ENCODE measurements at regions not wholly inside any gene's neighbourhood (a gene's known extent, or its start where the extent isn't known, plus 50 kb on each side); places are given as distances from the start of the nearest gene placed in this dataset.

DNA sequence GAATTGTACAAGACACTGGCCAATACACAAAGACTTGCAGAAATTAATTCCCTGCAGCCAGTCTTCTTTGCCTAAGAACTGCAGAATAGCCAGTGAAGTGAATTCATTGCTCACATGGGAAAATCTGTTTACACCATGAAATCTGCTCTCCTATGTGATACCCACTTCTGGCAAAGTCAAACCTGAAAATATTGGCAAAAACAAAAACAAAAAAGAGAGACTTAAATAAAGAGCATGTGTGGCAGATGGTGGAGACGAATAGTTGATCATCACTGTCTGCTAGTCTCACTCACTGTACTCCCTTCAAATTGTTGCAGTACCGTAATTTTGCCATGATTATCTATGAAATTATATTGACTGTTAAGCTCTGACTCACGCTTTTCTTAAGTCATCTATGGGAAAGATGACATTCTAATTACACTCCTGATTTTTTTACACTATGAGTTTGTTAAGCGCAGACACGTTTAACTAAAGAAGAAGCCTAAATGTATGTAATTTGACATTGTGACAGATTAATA is 406.8 kb downstream of the PCDH7 start:
- DNase-seq = no peak
- H3K79me2 ChIP-seq (ENCODE audit: low read length) = no peaks in the 10 kb centered on the region
- intact Hi-C loops (cut with micrococcal nuclease) = no loop called here
- ChIA-PET CTCF (no interaction called here), POLR2A (ENCODE audit: unreplicated experiment) (no interaction called here)
- H3K4me1 ChIP-seq (ENCODE audit: insufficient read depth, low read length) = no peaks in the 10 kb centered on the region
- H3F3A ChIP-seq (ENCODE audit: low read length, unreplicated experiment) = no peaks in the 10 kb centered on the region
- TF ChIP-seq EZH2 (IDR thresholded peaks at IDR 0.05; ENCODE audit: low read length, unreplicated experiment) (no peak), EZH2phosphoT487 (IDR thresholded peaks at IDR 0.05; ENCODE audit: borderline replicate concordance, low read length) (no peak)
- TF ChIP-seq, protein P1, sequence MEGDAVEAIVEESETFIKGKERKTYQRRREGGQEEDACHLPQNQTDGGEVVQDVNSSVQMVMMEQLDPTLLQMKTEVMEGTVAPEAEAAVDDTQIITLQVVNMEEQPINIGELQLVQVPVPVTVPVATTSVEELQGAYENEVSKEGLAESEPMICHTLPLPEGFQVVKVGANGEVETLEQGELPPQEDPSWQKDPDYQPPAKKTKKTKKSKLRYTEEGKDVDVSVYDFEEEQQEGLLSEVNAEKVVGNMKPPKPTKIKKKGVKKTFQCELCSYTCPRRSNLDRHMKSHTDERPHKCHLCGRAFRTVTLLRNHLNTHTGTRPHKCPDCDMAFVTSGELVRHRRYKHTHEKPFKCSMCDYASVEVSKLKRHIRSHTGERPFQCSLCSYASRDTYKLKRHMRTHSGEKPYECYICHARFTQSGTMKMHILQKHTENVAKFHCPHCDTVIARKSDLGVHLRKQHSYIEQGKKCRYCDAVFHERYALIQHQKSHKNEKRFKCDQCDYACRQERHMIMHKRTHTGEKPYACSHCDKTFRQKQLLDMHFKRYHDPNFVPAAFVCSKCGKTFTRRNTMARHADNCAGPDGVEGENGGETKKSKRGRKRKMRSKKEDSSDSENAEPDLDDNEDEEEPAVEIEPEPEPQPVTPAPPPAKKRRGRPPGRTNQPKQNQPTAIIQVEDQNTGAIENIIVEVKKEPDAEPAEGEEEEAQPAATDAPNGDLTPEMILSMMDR (conservative IDR thresholded peaks at IDR 0.05; ENCODE audit: low read depth, low read length) = no peak
- H3K4me2 ChIP-seq (ENCODE audit: low read length) = no peak overlapping the region
- no peak overlapping the region for H3K27ac ChIP-seq (ENCODE audit: low read length)
- no peak for ATAC-seq
- no peak overlapping the region for H2AFZ ChIP-seq (ENCODE audit: low read length)
- no peaks in the 10 kb centered on the region for H3K27me3 ChIP-seq (ENCODE audit: low read length)
- H4K20me1 ChIP-seq (ENCODE audit: low read length) = no peaks in the 10 kb centered on the region
- no TSS peak for BruUV-seq (replicated peaks)
- no peaks in the 10 kb centered on the region for H3K9me2 ChIP-seq (replicated peaks; ENCODE audit: low read length)
- no peaks in the 10 kb centered on the region for H3K9me3 ChIP-seq (ENCODE audit: low read length)
- no peak overlapping the region for H3K4me3 ChIP-seq (ENCODE audit: low read length)
- no peaks in the 10 kb centered on the region for H3K36me3 ChIP-seq (ENCODE audit: low read depth, low read length)
- no peak overlapping the region for H3K9ac ChIP-seq (ENCODE audit: low read length)

DNA sequence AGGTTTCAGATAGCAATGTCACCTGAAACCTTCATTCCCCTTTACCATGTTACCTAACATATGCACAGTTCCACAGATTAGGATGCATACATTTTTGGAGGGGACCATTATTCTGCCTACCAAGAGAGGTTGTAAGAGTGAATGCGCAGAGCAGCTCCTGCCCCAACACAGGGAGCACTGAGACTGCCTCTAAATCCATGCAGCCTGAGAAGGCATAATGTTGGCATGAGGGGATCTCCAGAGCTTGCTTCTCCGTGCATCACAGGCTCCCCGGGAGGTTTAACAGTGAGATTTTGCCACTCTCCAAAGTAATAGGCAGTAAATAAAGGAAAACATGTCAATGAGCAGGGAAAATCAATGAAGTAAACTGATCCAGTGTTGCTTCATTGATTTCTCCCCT is 410.8 kb downstream of the PCDH7 start:
- ATAC-seq = no peak
- no peak overlapping the region for H3K4me2 ChIP-seq (ENCODE audit: low read length)

DNA sequence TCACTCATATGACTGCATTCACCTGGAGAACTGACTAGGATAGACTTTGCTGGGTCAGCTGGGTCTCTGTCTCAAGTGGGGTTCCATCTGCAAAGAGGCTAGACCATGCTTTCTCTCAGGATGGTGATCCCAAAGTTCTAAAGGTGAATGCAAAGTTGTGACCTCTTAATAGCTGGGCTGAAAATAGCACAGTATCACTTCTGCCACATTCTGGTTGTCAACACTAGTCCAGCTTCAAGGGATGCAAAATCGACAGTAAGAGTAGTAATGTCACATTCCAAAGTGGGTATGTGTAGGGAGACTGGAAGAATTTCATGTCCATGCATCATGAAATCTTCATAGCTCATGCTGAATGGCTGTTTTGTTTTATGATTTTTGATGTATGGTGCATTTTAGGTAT is 414.6 kb downstream of the PCDH7 start:
- Histone ChIP-seq H2AFZ (ENCODE audit: low read length) (no peak overlapping the region), H3K36me3 (ENCODE audit: low read depth, low read length) (no peaks in the 10 kb centered on the region), H4K20me1 (ENCODE audit: low read length) (no peaks in the 10 kb centered on the region), H3K9ac (ENCODE audit: low read length) (no peak overlapping the region), H3K9me3 (ENCODE audit: low read length) (no peaks in the 10 kb centered on the region), H3K4me2 (ENCODE audit: low read length) (no peak overlapping the region), H3K9me2 (replicated peaks; ENCODE audit: low read length) (no peaks in the 10 kb centered on the region), H3F3A (ENCODE audit: low read length, unreplicated experiment) (no peaks in the 10 kb centered on the region), H3K4me3 (ENCODE audit: low read length) (no peak overlapping the region), H3K27me3 (ENCODE audit: low read length) (no peaks in the 10 kb centered on the region), H3K27ac (ENCODE audit: low read length) (no peak overlapping the region), H3K79me2 (ENCODE audit: low read length) (no peaks in the 10 kb centered on the region), H3K4me1 (ENCODE audit: insufficient read depth, low read length) (no peaks in the 10 kb centered on the region)
- ATAC-seq (no peak), DNase-seq (no peak)
- ChIA-PET CTCF (no interaction called here), POLR2A (ENCODE audit: unreplicated experiment) (no interaction called here)
- intact Hi-C loops (cut with micrococcal nuclease) = no loop called here
- no TSS peak for BruUV-seq (replicated peaks)
- TF ChIP-seq, protein P1 (conservative IDR thresholded peaks at IDR 0.05; ENCODE audit: low read depth, low read length) = no peak
- TF ChIP-seq EZH2 (IDR thresholded peaks at IDR 0.05; ENCODE audit: low read length, unreplicated experiment) = no peak
- TF ChIP-seq EZH2phosphoT487 (IDR thresholded peaks at IDR 0.05; ENCODE audit: borderline replicate concordance, low read length) = no peak

More for the DNA sequence above, 410.8 kb downstream of the PCDH7 start:
- Histone ChIP-seq H3K4me1 (ENCODE audit: insufficient read depth, low read length) (no peaks in the 10 kb centered on the region), H3K36me3 (ENCODE audit: low read depth, low read length) (no peaks in the 10 kb centered on the region), H3K27me3 (ENCODE audit: low read length) (no peaks in the 10 kb centered on the region), H3K4me3 (ENCODE audit: low read length) (no peak overlapping the region), H2AFZ (ENCODE audit: low read length) (no peak overlapping the region), H3K79me2 (ENCODE audit: low read length) (no peaks in the 10 kb centered on the region), H3K27ac (ENCODE audit: low read length) (no peak overlapping the region), H3K9me2 (replicated peaks; ENCODE audit: low read length) (no peaks in the 10 kb centered on the region), H3F3A (ENCODE audit: low read length, unreplicated experiment) (no peaks in the 10 kb centered on the region), H3K9ac (ENCODE audit: low read length) (no peak overlapping the region), H4K20me1 (ENCODE audit: low read length) (no peaks in the 10 kb centered on the region), H3K9me3 (ENCODE audit: low read length) (no peaks in the 10 kb centered on the region)
- ChIA-PET POLR2A (ENCODE audit: unreplicated experiment) (interaction anchor here (0.6 kb wide), 1 partner anchor 72 kb away, joined by 3 read pairs; no protein-coding TSS in a partner anchor), CTCF (no interaction called here)
- no peak for DNase-seq
- intact Hi-C loops (cut with micrococcal nuclease) = no loop called here
- TF ChIP-seq, protein P1 (conservative IDR thresholded peaks at IDR 0.05; ENCODE audit: low read depth, low read length) = no peak
- TF ChIP-seq EZH2phosphoT487 (IDR thresholded peaks at IDR 0.05; ENCODE audit: borderline replicate concordance, low read length) (no peak), EZH2 (IDR thresholded peaks at IDR 0.05; ENCODE audit: low read length, unreplicated experiment) (no peak)
- no TSS peak for BruUV-seq (replicated peaks)
